Rectal smooth muscle tissue (tissue), 1 donor: ENCODE measurements at regions not wholly inside any gene's neighbourhood (a gene's known extent, or its start where the extent isn't known, plus 50 kb on each side); places are given as distances from the start of the nearest gene placed in this dataset.
"Not testable (repeated sequence)": the region's sequence is repeated elsewhere in the genome, so short reads cannot be mapped to it uniquely, and the experiment has no call there.

Source experiments
- H3K27ac ChIP-seq: one replicate; pipeline ENCODE4 v1.7.0; 2013; ENCODE audit warnings: low read depth, low read length, inconsistent platforms
- H3K27me3 ChIP-seq: one replicate; pipeline ENCODE4 v1.7.0; 2013; ENCODE audit warnings: low read length; ENCODE audit not compliant: control insufficient read depth, insufficient read depth
- H3K36me3 ChIP-seq: one replicate; pipeline ENCODE4 v1.7.0; 2013; ENCODE audit warnings: low read length; ENCODE audit not compliant: control insufficient read depth, insufficient read depth
- H3K4me1 ChIP-seq: one replicate; pipeline ENCODE4 v1.7.0; 2013; ENCODE audit warnings: low read length; ENCODE audit not compliant: control insufficient read depth, insufficient read depth
- H3K4me3 ChIP-seq: one replicate; pipeline ENCODE4 v1.7.0; 2013; ENCODE audit warnings: low read length
- H3K9ac ChIP-seq: one replicate; pipeline ENCODE4 v1.7.0; 2013; ENCODE audit warnings: low read length

DNA sequence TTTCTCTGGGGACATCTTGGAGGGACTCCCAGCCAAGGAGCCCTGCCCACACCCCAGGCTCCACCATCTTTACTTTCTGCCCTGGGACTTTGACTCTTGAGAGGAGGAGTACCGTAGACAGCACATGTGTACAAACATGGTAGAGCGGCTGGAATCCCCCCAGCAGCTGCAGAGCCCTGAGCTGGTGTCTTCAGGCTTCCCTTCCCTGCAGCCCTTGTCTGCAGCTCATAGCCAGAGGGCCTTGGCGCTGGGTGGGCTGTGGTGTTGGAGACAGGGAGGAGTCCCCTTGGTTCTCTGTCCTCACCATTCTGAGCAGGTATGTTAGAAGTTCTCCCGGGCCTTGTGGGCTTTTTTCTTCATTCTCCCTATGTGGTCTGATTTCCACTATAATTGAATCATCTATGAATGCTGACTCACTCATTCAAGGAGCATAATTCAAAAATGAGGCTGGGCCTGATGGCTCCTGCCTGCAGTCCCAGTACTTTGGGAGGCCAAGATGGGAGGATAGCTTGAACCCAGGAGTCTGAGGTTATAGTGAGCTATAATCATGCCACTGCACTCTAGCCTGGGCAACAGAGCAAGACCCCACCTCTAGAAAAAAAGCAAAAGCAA is 97.8 kb upstream of the MEF2A start:
- H3K4me3 ChIP-seq, result no peak overlapping the region
- H3K27me3 ChIP-seq, result no peaks in the 10 kb centered on the region
- H3K36me3 ChIP-seq, result no peaks in the 10 kb centered on the region
- H3K9ac ChIP-seq, result no peak overlapping the region
- no peaks in the 10 kb centered on the region for H3K4me1 ChIP-seq
- H3K27ac ChIP-seq, result no peak overlapping the region

DNA sequence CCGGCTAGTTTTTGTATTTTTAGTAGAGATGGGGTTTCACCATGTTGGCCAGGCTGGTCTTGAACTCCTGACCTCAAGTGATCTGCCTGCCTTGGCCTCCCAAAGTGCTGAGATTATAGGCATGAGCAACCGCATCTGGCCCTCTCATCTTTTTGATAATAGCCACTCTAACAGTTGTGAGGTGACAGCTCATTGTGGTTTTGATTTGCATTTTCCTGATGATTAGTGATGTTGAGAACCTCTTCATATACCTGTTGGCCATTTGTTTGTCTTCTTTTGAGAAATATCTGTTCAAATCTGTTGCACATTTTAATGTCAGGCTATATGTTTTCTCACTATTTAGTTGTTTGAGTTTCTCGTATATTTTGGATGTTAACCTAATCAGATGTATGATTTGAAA is 95.6 kb upstream of the MEF2A start:
- H3K36me3 ChIP-seq, H3K27me3 ChIP-seq, H3K4me3 ChIP-seq, H3K4me1 ChIP-seq, H3K27ac ChIP-seq, H3K9ac ChIP-seq: not testable (repeated sequence)

DNA sequence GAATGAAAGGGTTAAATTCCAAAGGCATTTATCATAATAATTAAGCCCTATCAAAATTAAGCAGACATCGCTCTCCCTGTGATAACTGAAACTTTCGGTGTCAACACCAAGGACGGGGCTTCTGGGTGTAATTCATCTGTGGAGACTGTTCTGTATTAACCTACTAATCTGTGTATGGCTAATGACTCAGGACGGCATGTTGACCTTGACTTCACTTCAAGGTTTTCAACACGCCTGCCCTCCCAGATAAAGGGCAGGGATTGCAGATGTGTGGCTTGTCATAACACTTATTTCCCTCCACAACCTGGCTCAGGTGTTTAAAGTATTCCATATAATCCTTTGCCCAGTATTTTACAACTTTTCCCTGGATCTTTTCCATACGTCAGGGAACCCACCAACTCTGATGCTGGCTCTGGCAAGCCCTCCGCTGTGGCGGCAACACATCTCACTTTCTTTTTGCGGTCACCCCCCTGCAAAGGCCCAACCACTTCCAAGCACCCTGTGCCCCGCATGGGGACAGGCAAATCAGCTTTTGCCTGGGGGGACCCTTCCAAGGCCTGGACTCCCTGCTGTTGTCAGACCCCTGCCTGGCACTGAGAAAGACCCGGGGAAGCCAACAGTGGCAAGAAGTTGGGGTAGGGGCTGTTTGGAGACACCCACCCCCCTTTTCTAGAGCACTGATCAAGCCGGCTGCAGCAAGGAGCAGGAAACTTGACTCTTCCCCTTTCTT is 93.2 kb upstream of the MEF2A start:
- Histone ChIP-seq H3K4me3 (no peak overlapping the region), H3K36me3 (no peaks in the 10 kb centered on the region), H3K27me3 (no peaks in the 10 kb centered on the region), H3K27ac (no peak overlapping the region), H3K9ac (no peak overlapping the region), H3K4me1 (peaks cover 18% of the 10 kb centered on the region)

DNA sequence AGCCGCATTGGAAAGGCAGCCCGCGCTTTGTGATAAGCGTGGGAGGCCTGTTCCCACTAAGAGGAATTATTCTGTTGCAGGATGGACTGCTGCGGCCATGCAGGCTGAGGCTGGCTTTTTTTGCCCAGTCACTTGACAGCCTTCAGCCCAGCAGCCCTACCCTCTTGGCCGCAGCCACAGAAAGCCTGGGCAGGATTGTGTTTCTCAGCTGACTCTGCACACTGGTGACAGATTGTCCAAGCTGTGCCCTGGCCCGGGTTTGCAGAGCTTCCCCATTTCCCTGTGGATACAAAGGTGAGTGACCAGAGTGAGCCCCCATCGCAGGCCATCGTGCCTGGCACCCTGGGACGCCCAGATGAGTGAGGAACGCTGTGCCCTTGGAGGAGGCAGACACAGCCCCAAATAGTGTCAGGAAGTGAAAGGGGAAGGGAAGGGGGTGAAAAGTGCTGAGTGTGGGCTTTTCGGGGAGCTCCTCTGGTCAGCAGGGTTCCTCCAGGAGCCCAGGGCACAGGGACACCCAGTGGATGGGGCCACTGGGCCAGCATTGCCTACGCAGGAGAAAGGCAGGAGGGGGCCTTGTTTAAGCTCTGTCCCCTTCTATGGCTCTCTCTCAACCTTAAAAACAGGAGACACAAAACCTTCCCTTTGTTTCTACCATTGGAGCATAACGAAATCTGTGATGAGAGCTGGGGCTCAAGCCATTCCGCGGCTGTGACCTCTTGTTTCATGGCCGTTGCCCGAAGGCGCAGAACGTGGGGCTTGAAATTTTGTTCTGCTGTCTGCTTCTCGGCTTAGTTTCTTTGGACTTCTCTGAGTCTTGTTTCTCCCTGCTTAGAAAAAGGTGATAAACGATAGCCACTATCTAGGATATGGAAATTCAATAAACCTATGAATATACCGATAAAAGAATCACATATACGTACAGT is 91.5 kb upstream of the MEF2A start:
- Histone ChIP-seq H3K27me3 (no peaks in the 10 kb centered on the region), H3K9ac (no peak overlapping the region), H3K4me3 (no peak overlapping the region), H3K4me1 (peaks cover 21% of the 10 kb centered on the region), H3K36me3 (no peaks in the 10 kb centered on the region), H3K27ac (no peak overlapping the region)

DNA sequence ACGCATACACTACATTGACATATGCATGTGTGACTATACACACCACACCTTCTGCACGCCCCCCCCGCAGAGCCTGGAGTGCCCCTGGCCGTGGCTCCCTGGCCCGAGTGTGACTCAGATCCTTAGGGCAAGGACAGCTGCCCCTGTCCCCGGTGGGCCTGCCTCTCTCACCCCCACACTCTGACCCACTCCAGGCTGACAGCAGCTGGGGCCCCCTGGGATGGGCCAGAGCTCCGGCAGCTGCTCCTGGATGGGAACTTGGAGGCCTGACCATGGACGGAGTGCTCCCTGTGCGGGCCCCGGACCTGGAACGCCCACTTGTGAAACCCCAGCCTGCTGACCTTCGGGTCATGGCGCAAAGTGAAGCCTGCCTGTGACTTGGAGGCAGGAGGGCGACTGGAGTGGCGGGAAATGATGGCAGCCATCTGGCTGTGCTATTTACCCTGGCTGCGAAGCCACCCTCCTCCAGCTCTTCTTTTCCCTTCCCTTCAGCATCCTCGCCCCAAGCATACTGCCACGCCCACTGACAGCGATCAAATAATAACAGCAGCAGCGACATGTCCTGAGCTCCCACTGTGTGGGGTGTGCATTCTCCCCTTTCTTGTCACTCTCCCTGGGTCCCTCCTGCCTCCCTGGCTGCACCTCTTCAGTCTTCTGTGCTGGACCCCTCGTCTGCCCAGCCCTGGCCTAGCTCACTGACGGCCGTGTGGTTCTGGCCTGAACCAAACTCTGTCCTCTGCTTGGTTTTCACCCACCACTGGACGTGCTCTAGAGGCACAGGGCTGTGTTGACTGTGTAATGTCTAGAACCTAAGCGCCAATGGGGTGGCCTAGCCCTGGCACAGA is 90.7 kb upstream of the MEF2A start:
- Histone ChIP-seq H3K36me3 (no peaks in the 10 kb centered on the region), H3K27ac (peak overlapping the region; percentile 72), H3K4me3 (no peak overlapping the region), H3K27me3 (no peaks in the 10 kb centered on the region), H3K4me1 (peaks cover 21% of the 10 kb centered on the region), H3K9ac (no peak overlapping the region)

DNA sequence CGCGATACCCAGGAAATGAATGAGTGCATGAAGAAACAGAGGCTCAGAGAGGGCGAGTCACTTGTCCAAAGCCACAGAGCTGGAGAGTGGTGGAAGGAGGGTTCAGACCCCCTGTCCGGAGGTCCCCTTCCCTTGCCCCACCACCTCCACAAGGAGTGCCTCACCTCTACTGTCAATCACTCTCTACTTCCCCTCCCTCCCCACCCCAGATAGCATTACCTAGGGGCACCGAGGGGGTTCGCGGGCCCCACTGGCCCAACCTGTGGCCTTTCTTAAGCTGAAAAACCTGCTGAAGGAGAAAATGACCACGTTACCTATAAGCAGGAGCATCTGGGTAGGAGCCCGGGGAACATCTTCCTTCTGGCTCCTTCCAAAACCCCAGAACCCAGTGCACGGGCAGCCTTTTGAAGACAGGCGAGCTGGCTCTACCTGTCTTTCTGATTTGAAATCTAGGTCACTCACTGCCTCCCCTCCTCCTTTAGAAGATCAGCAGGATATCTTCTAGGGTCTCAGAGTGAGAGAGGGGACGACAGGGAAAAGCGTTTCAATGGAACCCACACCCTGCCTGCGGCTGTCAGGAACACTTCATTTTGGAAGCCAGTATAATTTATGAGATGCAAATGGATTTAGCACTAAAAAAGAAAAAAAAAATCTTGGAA is 89.9 kb upstream of the MEF2A start:
- no peaks in the 10 kb centered on the region for H3K27me3 ChIP-seq
- H3K36me3 ChIP-seq, result no peaks in the 10 kb centered on the region
- peaks cover 21% of the 10 kb centered on the region for H3K4me1 ChIP-seq
- H3K9ac ChIP-seq, result no peak overlapping the region
- H3K27ac ChIP-seq, result peak overlapping the region; percentile 72
- H3K4me3 ChIP-seq, result no peak overlapping the region

DNA sequence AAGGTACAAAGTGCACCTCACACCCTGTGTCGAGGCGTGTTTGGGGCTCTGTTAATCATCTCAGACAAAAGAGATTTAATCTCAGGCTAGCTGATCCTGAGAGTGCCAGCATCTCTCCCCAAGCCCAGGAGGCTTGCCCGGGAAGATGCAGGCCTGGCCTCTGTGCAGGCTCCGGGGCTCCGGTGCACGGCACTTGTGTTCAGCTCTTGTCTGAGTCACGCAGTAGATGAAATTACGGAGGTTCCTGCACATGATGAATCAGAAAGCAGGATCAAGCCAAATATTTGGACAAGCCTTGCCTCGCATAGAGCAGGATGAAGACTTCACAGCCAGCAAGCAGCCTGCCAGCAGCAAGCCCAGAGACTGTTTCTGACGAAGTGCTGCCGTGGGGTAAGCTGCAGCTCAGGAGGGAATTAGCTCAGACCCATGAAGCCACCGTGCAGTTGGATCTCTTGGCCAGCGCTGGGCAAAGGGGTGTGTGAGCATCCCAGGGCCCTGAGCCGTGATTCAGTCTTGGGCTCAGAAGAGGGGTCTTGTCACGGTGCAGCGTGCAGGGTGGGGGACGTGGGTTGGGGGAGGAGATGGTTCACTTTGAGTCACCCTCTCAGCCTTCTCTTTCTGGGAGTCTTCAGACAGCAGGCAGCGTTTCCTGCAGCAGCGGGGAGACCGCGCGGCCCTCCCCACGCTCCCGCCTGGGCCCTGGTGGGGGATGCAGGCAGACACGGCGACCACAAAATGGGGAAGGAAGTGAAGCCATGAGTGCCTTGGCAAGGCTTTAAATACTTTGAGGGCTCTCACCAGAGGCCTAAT is 89.2 kb upstream of the MEF2A start:
- H3K27me3 ChIP-seq, result no peaks in the 10 kb centered on the region
- peak overlapping the region; percentile 18 for H3K4me3 ChIP-seq
- peak overlapping the region; percentile 72 for H3K27ac ChIP-seq
- no peaks in the 10 kb centered on the region for H3K36me3 ChIP-seq
- peaks cover 21% of the 10 kb centered on the region for H3K4me1 ChIP-seq
- H3K9ac ChIP-seq, result no peak overlapping the region

DNA sequence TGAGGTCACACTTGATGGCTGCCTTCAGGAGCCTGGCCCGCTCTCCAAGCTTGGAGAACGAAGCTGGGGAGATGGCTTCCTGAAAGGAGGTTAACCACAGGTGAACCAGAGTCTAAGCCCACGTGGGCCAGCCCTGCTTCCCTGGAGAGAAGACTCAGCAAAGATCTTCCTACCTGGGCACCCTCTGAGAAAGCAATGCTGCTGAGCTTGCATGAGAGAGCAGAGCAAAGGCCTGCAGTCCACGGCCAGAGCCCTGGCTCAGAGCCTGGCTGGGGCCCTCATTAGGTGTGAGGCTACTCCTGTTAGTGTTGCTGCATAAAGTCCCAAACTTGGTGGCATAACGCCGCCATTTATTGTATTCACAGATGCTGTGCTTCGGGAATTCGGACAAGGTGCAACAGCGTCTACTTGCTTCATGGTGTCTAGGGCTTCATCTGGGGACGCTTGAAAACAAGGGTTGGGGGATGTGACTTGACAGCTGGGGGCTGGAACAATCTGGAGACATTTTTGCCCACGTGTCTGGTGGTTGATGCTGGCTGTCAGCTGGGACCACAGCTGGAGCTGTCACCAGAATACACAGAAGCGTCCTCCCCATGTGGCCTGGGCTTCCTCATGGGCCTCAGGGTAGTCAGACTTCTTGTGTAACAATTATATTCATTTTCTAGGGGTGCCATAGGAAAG is 87.9 kb upstream of the MEF2A start:
- Histone ChIP-seq H3K27me3 (no peaks in the 10 kb centered on the region), H3K9ac (no peak overlapping the region), H3K4me3 (no peak overlapping the region), H3K27ac (peak overlapping the region; percentile 31), H3K4me1 (peaks cover 21% of the 10 kb centered on the region), H3K36me3 (no peaks in the 10 kb centered on the region)

DNA sequence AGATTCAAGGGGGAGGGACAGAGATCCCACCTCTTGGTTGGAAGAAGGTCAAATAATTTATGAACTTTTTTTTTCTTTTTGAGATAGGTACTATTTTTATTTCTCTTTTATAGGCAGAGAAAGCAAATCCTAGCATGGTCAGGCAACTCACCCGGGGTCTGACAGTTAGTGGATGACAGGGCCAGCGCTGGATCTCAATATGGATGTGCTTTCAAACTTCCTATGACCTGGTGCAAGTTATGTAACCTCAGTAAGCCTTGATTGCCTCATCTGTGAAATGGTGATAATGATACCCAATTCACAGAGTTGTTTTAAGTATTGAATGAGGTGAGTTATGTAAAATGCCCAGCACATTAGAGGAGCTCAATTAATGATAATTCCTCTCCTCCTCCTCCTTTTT is 86.8 kb upstream of the MEF2A start:
- H3K27ac ChIP-seq, result no peak overlapping the region
- no peak overlapping the region for H3K9ac ChIP-seq
- no peaks in the 10 kb centered on the region for H3K27me3 ChIP-seq
- no peak overlapping the region for H3K4me3 ChIP-seq
- H3K36me3 ChIP-seq, result no peaks in the 10 kb centered on the region
- peaks cover 21% of the 10 kb centered on the region for H3K4me1 ChIP-seq

DNA sequence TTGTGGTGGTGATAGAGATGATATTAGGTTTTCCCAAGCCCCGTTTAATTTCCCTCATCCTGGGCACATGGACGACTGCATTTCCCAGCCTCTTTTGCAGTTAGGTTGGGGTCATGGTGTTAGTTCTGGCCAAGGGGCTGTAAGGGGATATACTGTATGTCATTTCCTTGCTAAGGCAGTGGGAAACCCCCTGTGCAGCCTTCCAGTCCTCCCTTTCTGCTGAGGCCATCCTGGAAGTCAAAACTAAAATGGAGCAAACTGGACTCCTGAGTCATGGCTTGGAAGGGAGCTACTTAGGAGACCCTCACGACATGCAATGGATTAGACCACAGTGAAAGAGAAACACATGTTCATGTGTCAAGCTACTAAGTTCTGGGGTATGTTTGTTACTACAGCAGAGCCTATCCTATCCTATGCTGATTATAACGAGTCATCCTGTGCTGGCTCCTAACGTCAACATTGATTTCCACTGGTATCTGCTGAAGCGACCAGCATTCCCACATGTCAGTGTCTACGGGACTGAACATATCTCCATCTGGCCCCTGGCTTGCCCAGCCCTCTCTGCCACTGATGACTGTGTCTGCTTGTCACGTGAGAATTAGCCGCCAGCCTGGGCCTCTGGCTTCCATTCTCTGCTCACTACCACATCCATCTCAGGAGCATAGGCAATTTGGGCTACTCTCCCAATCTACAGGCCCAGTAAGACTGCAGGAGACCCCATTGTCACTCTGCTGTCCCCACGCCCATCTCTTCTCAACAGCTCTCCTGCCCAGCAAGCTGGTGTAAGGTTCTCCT is 85.6 kb upstream of the MEF2A start:
- H3K27me3 ChIP-seq, result no peaks in the 10 kb centered on the region
- no peak overlapping the region for H3K9ac ChIP-seq
- no peaks in the 10 kb centered on the region for H3K36me3 ChIP-seq
- H3K27ac ChIP-seq, result no peak overlapping the region
- peaks cover 21% of the 10 kb centered on the region for H3K4me1 ChIP-seq
- H3K4me3 ChIP-seq, result no peak overlapping the region
